NCI-H2227 treated with DMSO at 0.1 percent for 48 hours (cell line): ENCODE measurements at regions not wholly inside any gene's neighbourhood (a gene's known extent, or its start where the extent isn't known, plus 50 kb on each side); places are given as distances from the start of the nearest gene placed in this dataset.

Experiments
- DNase-seq: peaks from one replicate; lab custom pipeline; 2025; lab: John Stamatoyannopoulos, UW

DNA sequence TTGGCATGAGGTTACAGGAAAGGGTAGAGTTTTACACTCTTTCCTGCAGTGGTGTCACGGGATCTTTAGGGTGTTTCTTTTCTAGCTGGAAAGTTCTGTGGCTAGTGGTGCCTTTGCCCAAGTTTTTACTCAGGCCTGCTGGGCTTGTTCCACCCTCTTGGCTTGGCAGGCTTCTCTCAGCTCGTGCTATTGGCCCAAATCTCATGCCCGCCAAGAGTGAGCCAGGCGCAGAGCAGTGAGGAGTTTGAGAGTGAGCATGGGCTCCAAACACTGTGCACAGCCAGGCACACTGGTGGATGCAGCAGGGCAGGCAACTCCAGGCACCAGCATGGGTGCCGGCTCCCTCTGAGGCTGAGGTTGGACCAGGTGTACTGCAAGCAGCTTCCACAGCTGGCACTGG is 206.5 kb downstream of the SAMD5 start:
- no peak for DNase-seq

DNA sequence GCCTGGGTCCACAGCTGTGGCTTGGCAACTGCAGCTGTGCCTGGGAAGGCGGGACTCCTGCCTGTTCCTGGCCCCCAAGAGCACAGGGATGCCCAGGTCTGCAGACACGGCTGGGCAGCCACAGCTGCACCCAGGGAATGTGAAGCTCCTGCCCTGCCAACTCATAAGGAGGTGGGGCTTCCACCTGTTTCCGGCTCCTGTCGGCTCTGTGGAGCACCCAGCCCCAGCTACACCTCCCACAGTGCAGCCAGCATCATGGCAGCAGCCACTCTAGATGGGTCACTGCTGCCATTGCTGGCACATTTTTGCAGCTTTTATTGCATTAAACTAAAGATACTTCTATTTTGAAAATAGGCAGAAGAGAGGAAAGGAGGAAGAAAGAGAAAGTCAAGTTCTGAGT is 207.9 kb downstream of the SAMD5 start:
- no peak for DNase-seq

DNA sequence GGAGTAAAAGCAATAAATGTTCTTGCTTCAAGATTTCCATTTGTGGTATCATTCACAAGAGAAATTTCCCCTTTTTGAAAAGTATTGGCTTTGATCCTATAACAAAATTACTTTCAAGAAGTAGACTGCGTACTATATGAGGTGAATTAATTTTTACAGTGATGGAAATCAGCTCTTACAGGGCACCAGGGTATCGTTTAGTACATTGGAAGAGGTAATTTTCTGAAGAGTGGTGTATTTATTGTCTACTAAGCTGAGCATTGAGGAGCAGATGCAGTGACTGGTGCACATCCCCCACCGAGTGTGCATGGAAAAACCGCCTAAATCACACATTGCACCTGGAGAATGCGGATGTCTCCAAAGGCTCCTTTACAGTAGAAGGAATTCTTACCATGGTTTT is 209.5 kb downstream of the SAMD5 start:
- peak; percentile 17 for DNase-seq

GRCh38 chr6:147722158-147722557 is 213.7 kb downstream of the SAMD5 start:
- no peak for DNase-seq

DNA sequence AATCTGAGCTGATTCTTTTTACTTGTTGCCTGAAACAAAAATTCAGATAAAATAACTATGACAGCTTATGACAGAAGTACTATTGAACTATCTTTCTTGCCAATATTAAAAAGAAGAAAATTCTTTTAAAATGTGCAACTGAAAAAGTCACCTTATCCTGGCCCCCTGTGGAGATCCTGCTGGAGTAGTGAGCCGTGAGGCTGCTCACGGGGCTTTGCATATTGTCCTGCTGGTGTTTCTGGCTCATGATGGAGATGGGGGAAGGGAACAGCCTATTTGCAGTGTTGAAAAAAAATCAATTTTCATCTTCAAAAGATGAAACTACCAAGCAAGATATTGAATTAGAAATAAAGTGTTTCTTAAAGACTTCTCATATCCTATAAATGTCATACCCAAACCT is 216.0 kb downstream of the SAMD5 start:
- no peak for DNase-seq

DNA sequence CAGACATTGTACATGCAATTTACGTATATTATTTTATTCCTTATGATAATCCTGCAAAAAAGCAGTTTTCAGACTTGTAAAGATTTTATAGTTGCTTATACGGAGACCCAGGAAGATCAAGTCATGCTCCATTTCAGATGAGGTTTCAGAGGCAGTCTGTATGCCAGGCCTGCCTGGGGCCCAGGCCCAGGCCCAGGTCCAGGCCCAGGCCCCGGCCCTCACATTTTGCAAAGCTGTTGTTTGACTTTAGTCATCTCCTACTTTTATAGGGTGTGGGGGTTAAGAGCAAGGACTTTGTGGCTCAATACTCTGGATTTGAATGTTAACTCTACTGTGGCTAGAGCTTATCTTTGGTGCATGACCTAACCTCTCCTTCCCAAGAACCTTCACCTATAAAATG is 217.9 kb downstream of the SAMD5 start:
- no peak for DNase-seq

DNA sequence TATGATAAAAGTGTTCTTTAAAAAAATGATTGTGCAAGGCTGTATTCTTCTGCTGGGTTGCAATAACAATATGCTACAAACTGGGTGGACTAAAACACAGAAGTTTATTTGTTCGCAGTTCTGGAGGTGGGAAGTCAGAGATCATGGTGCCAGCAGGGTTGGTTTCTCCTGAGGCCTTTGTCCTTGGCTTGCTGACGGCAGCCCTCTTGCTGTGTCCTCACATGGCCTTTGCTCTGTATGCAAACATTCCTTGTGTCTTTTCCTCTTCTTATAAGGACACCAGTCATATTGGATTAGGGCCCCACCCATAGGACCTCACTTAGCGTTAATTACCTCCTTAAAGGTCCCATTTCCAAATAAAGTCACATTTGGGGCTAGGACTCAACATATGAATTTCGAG is 220.4 kb downstream of the SAMD5 start:
- no peak for DNase-seq

DNA sequence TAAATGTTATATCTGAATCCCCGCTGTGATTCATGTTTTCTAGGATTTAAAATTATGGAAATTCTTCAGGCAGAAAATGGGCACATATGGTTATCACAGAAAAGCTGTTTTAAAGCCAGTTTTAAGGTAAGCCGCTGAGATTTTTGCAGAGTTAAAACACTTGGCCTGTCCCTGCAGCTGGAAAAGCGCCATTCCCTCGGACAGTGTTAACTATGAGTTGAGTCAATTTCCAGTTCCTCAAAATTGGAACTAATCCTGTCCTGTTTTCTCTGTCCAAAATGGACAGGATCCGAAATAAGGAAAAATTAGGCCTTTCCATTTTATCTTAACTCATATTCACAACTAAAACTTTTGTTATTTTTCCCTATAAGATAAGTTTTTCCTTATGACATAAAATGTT is 225.2 kb downstream of the SAMD5 start:
- no peak for DNase-seq

DNA sequence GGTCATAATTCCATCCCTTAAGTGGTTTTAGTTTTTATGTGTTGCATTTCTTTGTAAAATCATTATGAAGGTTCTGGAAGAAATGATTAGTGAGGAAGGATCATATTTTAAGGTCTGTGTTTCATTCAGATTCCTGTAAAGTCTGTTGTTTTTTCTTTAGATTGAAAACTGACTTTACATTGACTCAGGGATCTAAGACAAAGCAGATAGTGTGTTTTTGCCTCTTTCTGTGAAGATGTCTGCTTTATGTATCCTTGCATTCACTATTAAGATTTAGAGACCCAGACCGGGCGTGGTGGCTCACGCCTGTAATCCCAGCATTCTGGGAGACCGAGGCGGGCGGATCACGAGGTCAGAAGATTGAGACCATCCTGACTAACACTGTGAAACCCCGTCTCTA is 225.7 kb downstream of the SAMD5 start:
- no peak for DNase-seq

- DNase-seq: no peak
Measured at GRCh38 chr6:147735924-147736323, 227.4 kb downstream of the SAMD5 start.

DNA sequence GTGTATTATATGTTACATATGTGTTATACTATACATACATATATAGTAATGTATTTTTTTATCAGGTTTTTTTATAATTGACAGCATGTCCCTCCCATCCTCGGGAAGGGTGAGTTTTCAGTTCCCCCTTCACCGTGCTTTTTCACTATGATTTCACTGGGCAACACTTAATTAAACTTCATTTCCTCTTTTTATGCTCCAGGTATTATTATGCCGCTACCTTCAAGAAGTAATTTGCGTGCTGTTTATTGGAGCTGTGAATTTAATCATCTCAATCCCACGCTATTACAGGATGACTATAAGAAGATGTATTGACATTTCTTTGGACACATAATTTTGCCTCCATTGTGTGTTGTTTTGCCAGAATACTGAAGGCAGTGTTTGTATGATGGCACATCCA is 228.6 kb downstream of the SAMD5 start:
- DNase-seq: no peak

GRCh38 chr6:147738099-147738498 is 229.6 kb downstream of the SAMD5 start:
- DNase-seq: no peak

DNA sequence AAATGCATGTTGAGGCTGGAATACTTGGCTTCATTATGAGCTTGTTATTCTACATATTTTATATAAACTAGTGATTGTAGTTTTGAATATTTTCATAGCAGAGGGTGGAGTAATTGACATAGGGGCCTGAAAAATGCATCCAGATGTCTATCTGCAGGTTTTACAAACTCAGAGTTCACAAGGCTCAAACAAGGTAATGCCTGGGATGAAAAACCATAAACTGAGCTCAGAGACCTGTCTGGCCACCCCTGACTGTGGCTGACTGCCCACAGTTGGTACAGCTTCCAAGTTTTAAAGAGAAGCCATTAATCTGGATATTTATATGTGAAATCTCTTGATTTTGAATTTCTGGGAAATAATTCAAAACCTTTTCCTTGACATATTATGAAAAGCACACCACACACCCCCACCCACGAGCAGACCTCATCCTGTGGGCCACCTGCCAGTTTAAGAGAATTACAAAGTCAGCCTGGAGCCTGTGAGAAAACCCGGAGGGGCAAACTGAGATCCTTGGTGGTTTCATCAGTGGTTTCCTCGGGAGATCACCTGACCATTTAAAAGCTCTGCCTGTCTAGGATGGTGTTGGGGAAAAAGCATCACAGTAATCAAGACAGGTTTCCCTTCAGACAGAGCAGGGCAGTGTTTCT is 230.1 kb downstream of the SAMD5 start:
- no peak for DNase-seq

- DNase-seq: no peak
Measured at GRCh38 chr6:147740326-147740725, 231.8 kb downstream of the SAMD5 start.

DNA sequence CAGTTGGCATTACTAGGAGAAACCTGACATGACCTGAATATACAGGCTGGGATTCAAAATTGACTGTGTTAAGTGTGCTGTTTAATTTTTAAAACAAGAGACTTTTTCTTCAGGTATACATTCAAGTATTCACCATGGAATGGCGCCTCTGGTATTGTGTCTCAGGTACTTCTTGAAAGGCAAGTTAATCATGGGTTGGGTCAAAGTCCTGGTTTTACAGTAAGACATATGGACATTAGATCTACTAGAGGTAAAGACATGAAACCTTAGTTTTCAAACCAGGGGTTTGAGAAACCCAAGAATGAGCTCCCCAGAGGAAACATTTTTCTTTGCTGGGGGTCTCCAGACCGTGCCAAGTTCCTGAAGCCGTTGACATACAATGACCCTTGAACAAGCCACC is 232.4 kb downstream of the SAMD5 start:
- no peak for DNase-seq

DNA sequence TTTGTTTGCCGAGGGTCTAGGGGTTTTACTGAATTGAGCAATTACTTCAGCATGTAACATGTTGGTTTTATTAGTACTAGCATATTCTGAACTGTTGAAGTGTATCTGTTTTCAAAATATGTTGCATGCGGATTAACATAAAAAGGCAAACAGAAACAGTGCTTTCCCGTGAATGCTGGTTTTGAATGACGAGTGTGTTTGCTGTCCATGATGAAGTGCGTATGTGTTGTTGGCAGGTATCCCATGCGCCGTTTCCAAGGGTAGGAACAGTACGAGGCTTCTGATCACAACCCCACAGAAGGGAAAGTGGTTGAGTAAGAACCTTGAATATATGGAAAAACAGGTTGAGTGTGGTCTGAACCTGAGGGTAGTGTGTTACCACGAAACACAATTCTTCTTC is 232.9 kb downstream of the SAMD5 start:
- DNase-seq: no peak

DNA sequence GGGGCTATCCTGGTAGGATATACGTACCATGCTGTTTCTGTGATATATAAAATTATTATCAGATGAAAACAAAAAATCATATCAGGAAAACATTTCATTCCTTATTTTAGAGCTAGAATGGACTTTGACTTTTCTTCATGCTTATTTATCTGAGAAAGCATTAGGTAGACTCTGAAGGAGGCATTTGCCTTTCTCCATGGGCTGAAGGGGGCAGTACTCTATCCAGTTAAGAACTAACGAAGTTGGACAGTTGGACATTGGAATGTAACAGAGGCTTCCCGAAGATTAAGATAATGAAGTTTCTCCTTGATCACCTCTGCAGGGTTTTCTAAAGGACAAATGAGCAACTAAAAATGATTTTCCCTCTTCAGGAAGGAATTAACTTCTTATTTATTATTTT is 233.9 kb downstream of the SAMD5 start:
- no peak for DNase-seq

GRCh38 chr6:147744012-147744411 is 235.5 kb downstream of the SAMD5 start:
- no peak for DNase-seq

- DNase-seq: no peak
Measured at GRCh38 chr6:147749331-147749730, 240.8 kb downstream of the SAMD5 start.

DNA sequence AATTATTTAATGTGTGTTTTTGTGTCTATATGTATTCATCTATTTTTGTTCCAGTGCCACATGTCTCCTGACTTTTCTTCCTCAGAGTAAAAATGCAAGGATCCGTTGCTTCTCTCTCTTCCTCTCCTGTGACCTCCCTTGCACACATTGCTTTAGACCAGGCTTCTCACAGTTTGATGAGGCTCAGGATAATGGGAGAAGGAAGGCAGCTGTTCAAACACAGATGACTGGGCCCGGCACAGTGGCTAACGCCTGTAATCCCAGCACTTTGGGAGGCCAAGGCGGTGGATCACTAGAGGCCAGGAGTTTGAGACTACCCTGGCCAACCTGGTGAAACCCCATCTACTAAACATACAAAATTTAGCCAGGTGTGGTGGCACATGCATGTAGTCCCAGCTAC is 241.9 kb downstream of the SAMD5 start:
- no peak for DNase-seq

- DNase-seq: no peak
Measured at GRCh38 chr6:147751232-147751631, 242.7 kb downstream of the SAMD5 start.

DNA sequence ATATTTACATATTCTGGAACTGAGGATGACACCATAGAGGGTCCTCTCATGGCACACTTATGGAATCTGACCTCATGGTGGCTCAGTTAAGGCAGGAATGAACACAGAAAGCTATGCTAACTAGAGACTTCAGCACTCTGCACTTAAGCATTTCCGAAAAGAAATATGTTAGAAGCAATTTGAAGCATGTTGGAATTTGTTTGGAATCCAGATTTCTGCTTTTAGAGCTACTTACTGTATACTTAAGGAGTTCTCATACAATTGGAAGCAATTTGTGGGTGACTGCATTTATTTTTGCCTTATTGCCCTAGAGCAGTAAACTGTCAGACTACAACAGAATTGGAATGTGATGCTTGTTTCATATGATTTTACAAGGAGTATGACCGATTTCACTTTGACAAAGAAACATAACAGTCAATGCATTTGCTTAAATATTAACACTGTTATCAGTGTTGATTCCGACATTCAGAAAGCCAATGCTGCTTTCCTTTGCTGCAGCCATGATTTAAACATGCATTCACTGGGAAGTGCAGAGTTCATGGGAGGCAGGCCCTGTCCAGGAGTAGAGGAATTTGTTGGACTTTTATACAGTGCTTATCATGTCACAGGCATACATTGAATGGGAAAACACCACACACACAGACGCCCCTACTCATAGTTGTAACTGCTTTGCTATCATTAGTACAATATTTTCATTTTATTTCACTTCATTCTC is 244.4 kb downstream of the SAMD5 start:
- no peak for DNase-seq

DNA sequence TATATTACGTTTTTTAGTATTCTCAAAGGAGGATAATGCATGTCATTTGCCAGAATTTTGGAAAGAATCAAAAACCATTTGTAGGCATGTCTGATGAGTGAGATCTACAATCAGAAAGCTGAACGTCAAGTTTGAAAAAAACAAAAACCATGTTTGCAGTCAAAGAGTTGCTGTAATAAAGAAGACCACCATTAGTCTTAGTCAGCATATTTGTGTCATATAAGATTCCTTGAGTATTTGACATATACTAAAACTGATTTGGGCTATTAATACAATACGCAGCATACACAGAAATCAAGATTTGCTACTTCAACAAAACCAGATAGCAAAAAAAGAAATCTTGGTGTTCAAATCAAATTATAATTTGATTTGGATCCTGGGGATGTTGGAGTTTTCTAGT is 247.5 kb downstream of the SAMD5 start:
- no peak for DNase-seq

GRCh38 chr6:147756891-147757290 is 248.4 kb downstream of the SAMD5 start:
- no peak for DNase-seq
